AG09319 (cell line): ENCODE measurements at regions not wholly inside any gene's neighbourhood (a gene's known extent, or its start where the extent isn't known, plus 50 kb on each side); places are given as distances from the start of the nearest gene placed in this dataset.
A peak's percentile ranks its signal among the peaks of the same experiment; 100 is the strongest.
"Not testable (repeated sequence)": the region's sequence is repeated elsewhere in the genome, so short reads cannot be mapped to it uniquely, and the experiment has no call there.

Source experiments
- DNase-seq: peaks from one replicate; pipeline ENCODE4 v3.0.0-alpha.2; 2010; ENCODE audit warnings: low read depth; ENCODE audit errors: extremely low read depth
- CTCF ChIP-seq: IDR thresholded peaks from 2 replicates; pipeline ENCODE4 v1.5.1; 2011; ENCODE audit warnings: low read depth, mild to moderate bottlenecking, inconsistent platforms, low read length, moderate library complexity

GRCh38 chr4:130736436-130737185 lies 1640.7 kb downstream of the C4orf33 start:
- no peak for DNase-seq
- no peak for TF ChIP-seq CTCF

GRCh38 chr4:130738233-130738632 lies 1642.3 kb downstream of the C4orf33 start:
- no peak for DNase-seq
- TF ChIP-seq CTCF = no peak

GRCh38 chr4:130747842-130748241 lies 1651.9 kb downstream of the C4orf33 start:
- no peak for DNase-seq
- TF ChIP-seq CTCF = no peak; the same call in 1 of the 2 replicates

- no peak for DNase-seq
- no peak for TF ChIP-seq CTCF
These were observed 1658.0 kb downstream of the C4orf33 start for GRCh38 chr4:130753926-130754325.

- TF ChIP-seq CTCF = no peak
- no peak for DNase-seq
These were observed 1664.3 kb downstream of the C4orf33 start for GRCh38 chr4:130760246-130760645.

- not testable (repeated sequence) for DNase-seq
These were observed 1671.4 kb downstream of the C4orf33 start for GRCh38 chr4:130767384-130767783.

- DNase-seq = not testable (repeated sequence)
These were observed 1677.0 kb downstream of the C4orf33 start for GRCh38 chr4:130772966-130773365.

GRCh38 chr4:130808492-130808891 lies 1712.5 kb downstream of the C4orf33 start:
- TF ChIP-seq CTCF = peak; percentile 38
- DNase-seq = no peak
